ENCODE measurements at regions not wholly inside any gene's neighbourhood (a gene's known extent, or its start where the extent isn't known, plus 50 kb on each side); places are given as distances from the start of the nearest gene placed in this dataset.
"Not testable (repeated sequence)": the region's sequence is repeated elsewhere in the genome, so short reads cannot be mapped to it uniquely, and the experiment has no call there.

GRCh38 chr2:208999911-209000310 is 423.9 kb upstream of the MAP2 start:
- no peak for DNase-seq (ENCODE audit: low spot score)
- in situ Hi-C loops (cut with MboI; ENCODE audit: low pct_unique_long_range_greater_than_20kb, low sequenced_read_pairs, unreplicated experiment): no loop called here
- TF ChIP-seq, protein P1, sequence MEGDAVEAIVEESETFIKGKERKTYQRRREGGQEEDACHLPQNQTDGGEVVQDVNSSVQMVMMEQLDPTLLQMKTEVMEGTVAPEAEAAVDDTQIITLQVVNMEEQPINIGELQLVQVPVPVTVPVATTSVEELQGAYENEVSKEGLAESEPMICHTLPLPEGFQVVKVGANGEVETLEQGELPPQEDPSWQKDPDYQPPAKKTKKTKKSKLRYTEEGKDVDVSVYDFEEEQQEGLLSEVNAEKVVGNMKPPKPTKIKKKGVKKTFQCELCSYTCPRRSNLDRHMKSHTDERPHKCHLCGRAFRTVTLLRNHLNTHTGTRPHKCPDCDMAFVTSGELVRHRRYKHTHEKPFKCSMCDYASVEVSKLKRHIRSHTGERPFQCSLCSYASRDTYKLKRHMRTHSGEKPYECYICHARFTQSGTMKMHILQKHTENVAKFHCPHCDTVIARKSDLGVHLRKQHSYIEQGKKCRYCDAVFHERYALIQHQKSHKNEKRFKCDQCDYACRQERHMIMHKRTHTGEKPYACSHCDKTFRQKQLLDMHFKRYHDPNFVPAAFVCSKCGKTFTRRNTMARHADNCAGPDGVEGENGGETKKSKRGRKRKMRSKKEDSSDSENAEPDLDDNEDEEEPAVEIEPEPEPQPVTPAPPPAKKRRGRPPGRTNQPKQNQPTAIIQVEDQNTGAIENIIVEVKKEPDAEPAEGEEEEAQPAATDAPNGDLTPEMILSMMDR (IDR thresholded peaks at IDR 0.05; ENCODE audit: extremely low read depth, insufficient read depth, missing control alignments): no peak

- in situ Hi-C loops (cut with MboI; ENCODE audit: low pct_unique_long_range_greater_than_20kb, low sequenced_read_pairs, unreplicated experiment): no loop called here
These were observed 421.8 kb upstream of the MAP2 start for GRCh38 chr2:209002054-209002453.

DNA sequence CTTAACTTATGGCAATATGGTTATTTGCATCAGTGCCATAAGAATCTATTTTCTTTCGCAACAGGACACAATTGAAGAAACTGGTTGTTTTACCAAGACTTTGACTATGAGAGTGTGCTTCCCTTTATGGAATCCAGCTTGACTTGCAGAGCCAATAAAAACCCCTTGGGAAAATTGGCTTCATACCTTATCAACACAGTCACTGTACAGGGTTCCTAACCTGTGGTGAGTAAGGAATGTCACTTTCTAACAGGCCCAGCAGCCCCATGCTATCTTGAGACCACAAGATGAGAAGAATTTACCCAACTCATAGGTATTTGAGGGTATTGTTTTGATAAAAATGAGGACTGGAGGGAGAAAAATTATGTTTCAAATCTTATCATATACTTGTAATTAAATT is 418.5 kb upstream of the MAP2 start:
- in situ Hi-C loops (cut with MboI; ENCODE audit: low pct_unique_long_range_greater_than_20kb, low sequenced_read_pairs, unreplicated experiment): no loop called here
- DNase-seq (ENCODE audit: low spot score): no peak
- TF ChIP-seq, protein P1 (IDR thresholded peaks at IDR 0.05; ENCODE audit: extremely low read depth, insufficient read depth, missing control alignments): no peak

More at GRCh38 chr2:209002054-209002453, 421.8 kb upstream of the MAP2 start:
- DNase-seq (ENCODE audit: low spot score): no peak
- TF ChIP-seq, protein P1 (IDR thresholded peaks at IDR 0.05; ENCODE audit: extremely low read depth, insufficient read depth, missing control alignments): no peak

GRCh38 chr2:209008636-209009287 is 415.1 kb upstream of the MAP2 start:
- in situ Hi-C loops (cut with MboI; ENCODE audit: low pct_unique_long_range_greater_than_20kb, low sequenced_read_pairs, unreplicated experiment): no loop called here
- TF ChIP-seq, protein P1 (IDR thresholded peaks at IDR 0.05; ENCODE audit: extremely low read depth, insufficient read depth, missing control alignments): no peak
- no peak for DNase-seq (ENCODE audit: low spot score)

GRCh38 chr2:209018633-209019032 is 405.2 kb upstream of the MAP2 start:
- DNase-seq (ENCODE audit: low spot score); in situ Hi-C loops (cut with MboI; ENCODE audit: low pct_unique_long_range_greater_than_20kb, low sequenced_read_pairs, unreplicated experiment): not testable (repeated sequence)

- TF ChIP-seq, protein P1 (IDR thresholded peaks at IDR 0.05; ENCODE audit: extremely low read depth, insufficient read depth, missing control alignments): no peak
- in situ Hi-C loops (cut with MboI; ENCODE audit: low pct_unique_long_range_greater_than_20kb, low sequenced_read_pairs, unreplicated experiment): no loop called here
- DNase-seq (ENCODE audit: low spot score): no peak
These were observed 394.6 kb upstream of the MAP2 start for GRCh38 chr2:209029249-209029648.

GRCh38 chr2:209044307-209044706 is 379.5 kb upstream of the MAP2 start:
- TF ChIP-seq, protein P1 (IDR thresholded peaks at IDR 0.05; ENCODE audit: extremely low read depth, insufficient read depth, missing control alignments): no peak
- DNase-seq (ENCODE audit: low spot score): no peak
- in situ Hi-C loops (cut with MboI; ENCODE audit: low pct_unique_long_range_greater_than_20kb, low sequenced_read_pairs, unreplicated experiment): no loop called here

Measured in GM13977 (cell line).